KMS-11 (cell line): ENCODE measurements at regions not wholly inside any gene's neighbourhood (a gene's known extent, or its start where the extent isn't known, plus 50 kb on each side); places are given as distances from the start of the nearest gene placed in this dataset.

Experiments
- H2AFZ ChIP-seq: fragments of 200-600 bp; sonication (generic); 2 replicates; pipeline ENCODE4 v1.6.1; 2016; ENCODE audit warnings: antibody characterized with exemption, mixed run types, low read depth
- H3K27ac ChIP-seq: fragments of 200-600 bp; sonication (generic); 2 replicates; pipeline ENCODE4 v1.6.1; 2016; ENCODE audit warnings: mild to moderate bottlenecking, mixed run types
- H3K27me3 ChIP-seq: fragments of 200-600 bp; sonication (generic); 2 replicates; pipeline ENCODE4 v1.6.1; 2017; ENCODE audit warnings: mild to moderate bottlenecking, low read depth, mixed run types, moderate library complexity; ENCODE audit not compliant: insufficient read depth
- H3K36me3 ChIP-seq: fragments of 200-600 bp; sonication (generic); 2 replicates; pipeline ENCODE4 v1.6.1; 2017; ENCODE audit warnings: mild to moderate bottlenecking, mixed run types; ENCODE audit not compliant: insufficient read depth
- H3K4me1 ChIP-seq: fragments of 200-600 bp; sonication (generic); 2 replicates; pipeline ENCODE4 v1.6.1; 2016; ENCODE audit warnings: mild to moderate bottlenecking, low read depth, mixed run types; ENCODE audit not compliant: poor library complexity, severe bottlenecking
- H3K4me2 ChIP-seq: fragments of 200-600 bp; sonication (generic); 2 replicates; pipeline ENCODE4 v1.7.0; 2016; ENCODE audit warnings: mild to moderate bottlenecking, mixed run types
- H3K4me3 ChIP-seq: fragments of 200-600 bp; sonication (generic); IDR thresholded peaks from 2 replicates; pipeline ENCODE4 v1.6.1; 2017; ENCODE audit warnings: low read depth, low read length, mixed read lengths; ENCODE audit not compliant: insufficient read depth
- H3K79me2 ChIP-seq: fragments of 200-600 bp; sonication (generic); 2 replicates; pipeline ENCODE4 v1.6.1; 2016; ENCODE audit warnings: low read depth, mixed run types; ENCODE audit not compliant: insufficient read depth
- H3K9ac ChIP-seq: fragments of 200-600 bp; sonication (generic); 2 replicates; pipeline ENCODE4 v1.6.1; 2016; ENCODE audit warnings: mild to moderate bottlenecking, mixed run types
- H4K20me1 ChIP-seq: fragments of 200-600 bp; sonication (generic); 2 replicates; pipeline ENCODE4 v1.6.1; 2016; ENCODE audit warnings: mild to moderate bottlenecking, mixed run types; ENCODE audit not compliant: insufficient read depth
- TF ChIP-seq, protein P1 (sequence below): fragments of 200-600 bp; sonication (generic); conservative IDR thresholded peaks from 2 replicates; pipeline ENCODE4 v1.6.1; 2017; ENCODE audit warnings: low read depth, mild to moderate bottlenecking, antibody characterized with exemption, low read length, moderate library complexity, mixed read lengths

DNA sequence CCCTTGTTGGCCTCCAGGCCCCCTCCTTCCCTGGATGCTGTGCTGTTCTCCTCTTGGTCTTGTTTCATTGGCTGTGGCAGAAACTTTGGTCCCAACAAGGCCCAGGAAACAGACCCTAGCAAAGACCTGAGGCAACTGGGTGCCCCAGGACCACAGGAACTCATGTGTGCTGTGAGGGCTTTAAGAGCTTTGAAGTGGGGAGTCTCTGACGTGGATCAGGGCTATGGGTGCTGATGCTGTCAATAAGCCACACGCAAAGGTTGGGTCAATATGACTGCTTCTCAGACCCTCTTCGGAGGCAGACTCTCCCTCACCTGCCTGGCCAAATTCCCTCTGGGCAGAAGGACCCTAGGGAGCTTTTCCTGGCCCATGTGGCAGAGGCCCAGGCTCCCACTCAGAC, 91.5 kb upstream of the MLN start:
- TF ChIP-seq, protein P1, sequence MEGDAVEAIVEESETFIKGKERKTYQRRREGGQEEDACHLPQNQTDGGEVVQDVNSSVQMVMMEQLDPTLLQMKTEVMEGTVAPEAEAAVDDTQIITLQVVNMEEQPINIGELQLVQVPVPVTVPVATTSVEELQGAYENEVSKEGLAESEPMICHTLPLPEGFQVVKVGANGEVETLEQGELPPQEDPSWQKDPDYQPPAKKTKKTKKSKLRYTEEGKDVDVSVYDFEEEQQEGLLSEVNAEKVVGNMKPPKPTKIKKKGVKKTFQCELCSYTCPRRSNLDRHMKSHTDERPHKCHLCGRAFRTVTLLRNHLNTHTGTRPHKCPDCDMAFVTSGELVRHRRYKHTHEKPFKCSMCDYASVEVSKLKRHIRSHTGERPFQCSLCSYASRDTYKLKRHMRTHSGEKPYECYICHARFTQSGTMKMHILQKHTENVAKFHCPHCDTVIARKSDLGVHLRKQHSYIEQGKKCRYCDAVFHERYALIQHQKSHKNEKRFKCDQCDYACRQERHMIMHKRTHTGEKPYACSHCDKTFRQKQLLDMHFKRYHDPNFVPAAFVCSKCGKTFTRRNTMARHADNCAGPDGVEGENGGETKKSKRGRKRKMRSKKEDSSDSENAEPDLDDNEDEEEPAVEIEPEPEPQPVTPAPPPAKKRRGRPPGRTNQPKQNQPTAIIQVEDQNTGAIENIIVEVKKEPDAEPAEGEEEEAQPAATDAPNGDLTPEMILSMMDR: no peak
- H3K27me3 ChIP-seq: peaks cover 77% of the 10 kb centered on the region
- H3K36me3 ChIP-seq: no peaks in the 10 kb centered on the region
- H2AFZ ChIP-seq: no peak overlapping the region
- H4K20me1 ChIP-seq: no peaks in the 10 kb centered on the region
- H3K4me2 ChIP-seq: no peak overlapping the region
- no peaks in the 10 kb centered on the region for H3K79me2 ChIP-seq
- H3K27ac ChIP-seq: no peak overlapping the region
- H3K9ac ChIP-seq: no peak overlapping the region
- no peak overlapping the region for H3K4me3 ChIP-seq
- no peaks in the 10 kb centered on the region for H3K4me1 ChIP-seq

DNA sequence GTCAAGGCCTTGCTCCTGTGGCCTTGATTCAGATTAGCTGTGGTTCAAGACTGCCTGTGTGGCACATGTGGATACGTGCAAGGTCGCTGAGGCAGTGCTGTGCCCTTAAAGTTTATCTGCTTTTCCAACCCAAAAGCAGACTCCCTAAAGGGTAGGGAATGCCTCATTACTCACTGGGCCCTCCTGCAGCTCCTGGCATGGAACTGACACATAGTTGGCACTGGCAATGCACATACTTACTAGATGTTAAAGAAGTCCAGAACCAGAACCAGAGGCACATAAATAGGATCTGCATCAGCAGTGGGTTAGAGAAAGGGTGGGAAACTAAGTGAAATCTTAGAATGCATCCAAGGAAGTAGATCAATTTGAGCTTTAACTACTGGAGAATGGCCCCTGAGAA, 90.6 kb upstream of the MLN start:
- Histone ChIP-seq H3K4me2 (no peak overlapping the region), H3K9ac (no peak overlapping the region), H2AFZ (no peak overlapping the region), H3K4me1 (no peaks in the 10 kb centered on the region), H3K4me3 (no peak overlapping the region), H3K36me3 (no peaks in the 10 kb centered on the region), H3K79me2 (no peaks in the 10 kb centered on the region), H4K20me1 (no peaks in the 10 kb centered on the region), H3K27ac (no peak overlapping the region), H3K27me3 (peaks cover 82% of the 10 kb centered on the region)
- TF ChIP-seq, protein P1: no peak

DNA sequence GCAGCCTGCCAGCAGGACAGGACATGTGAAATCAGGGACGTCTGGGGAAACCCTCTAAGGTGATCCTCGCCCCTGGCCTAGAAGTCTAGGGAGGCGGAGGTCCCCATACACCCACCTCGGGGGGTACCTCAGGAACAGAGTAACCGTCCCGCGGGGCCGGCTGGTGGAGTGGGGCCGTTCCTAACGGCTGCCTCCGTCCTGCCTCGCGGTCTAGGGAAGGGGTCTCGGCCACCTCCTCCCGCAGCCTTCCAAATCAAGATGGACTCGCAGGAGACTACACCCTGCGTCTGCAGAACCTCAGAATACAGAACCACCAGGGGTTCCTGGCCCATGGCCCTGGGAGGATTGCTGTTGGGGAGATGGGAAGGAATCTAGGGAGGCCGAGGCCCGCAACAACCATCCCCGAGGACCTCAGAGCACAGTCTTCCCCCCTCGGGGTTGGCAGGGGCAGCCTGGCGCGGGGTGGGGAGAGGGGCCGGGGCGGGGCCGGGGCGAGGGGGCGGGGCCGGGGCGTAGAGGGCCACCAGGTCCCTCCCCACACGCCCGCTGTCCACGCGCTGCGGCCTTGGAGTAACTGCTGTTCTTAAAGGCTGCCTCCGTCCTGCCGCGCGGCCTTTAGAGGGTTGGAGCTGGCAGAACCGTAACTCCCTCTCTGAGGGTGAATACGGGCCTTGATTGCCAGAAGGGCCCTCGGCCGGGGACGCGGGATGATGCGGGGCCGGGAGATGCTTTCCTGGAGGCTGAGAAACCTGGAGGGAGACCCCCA, 89.0 kb upstream of the MLN start:
- Histone ChIP-seq H3K4me1 (no peaks in the 10 kb centered on the region), H3K27me3 (peaks cover 85% of the 10 kb centered on the region)

DNA sequence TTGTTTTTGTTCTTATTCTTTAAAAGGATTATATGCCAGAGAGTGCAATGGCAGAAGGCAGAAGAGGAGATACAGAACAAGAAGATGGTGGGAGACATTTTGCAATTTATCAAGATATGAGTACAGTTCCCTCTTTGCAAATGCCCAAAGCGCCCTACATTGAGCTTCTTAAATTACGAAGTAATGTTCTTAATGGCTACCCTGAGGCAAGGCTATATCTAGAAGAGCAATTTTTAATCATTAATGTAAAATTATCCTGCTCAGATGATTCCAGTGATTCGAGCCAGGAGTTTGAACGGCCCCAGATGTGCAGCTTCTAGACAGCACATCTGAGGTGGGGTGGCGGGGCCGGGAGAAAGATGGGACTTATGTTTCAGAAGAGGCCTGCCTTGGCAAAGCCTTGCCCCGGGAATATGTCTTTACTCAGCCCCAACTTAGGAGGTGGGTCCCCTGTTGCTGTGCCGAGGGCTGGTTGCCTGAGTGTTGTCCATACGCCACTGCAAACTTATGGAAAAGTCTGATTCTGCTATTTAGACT, 84.9 kb upstream of the MLN start:
- H3K4me1 ChIP-seq: no peaks in the 10 kb centered on the region
- H3K4me3 ChIP-seq: no peak overlapping the region
- peaks cover 90% of the 10 kb centered on the region for H3K27me3 ChIP-seq
- TF ChIP-seq, protein P1: no peak
- no peak overlapping the region for H3K9ac ChIP-seq
- no peaks in the 10 kb centered on the region for H4K20me1 ChIP-seq
- H3K4me2 ChIP-seq: no peak overlapping the region
- no peak overlapping the region for H3K27ac ChIP-seq
- no peaks in the 10 kb centered on the region for H3K36me3 ChIP-seq
- H2AFZ ChIP-seq: no peak overlapping the region
- no peaks in the 10 kb centered on the region for H3K79me2 ChIP-seq

More for the DNA sequence above, 89.0 kb upstream of the MLN start:
- no peak overlapping the region for H3K9ac ChIP-seq
- H3K36me3 ChIP-seq: no peaks in the 10 kb centered on the region
- H3K79me2 ChIP-seq: no peaks in the 10 kb centered on the region
- no peak overlapping the region for H2AFZ ChIP-seq
- TF ChIP-seq, protein P1: no peak
- H4K20me1 ChIP-seq: no peaks in the 10 kb centered on the region
- no peak overlapping the region for H3K4me2 ChIP-seq
- H3K27ac ChIP-seq: no peak overlapping the region
- no peak overlapping the region for H3K4me3 ChIP-seq
